ENCODE measurements at regions not wholly inside any gene's neighbourhood (a gene's known extent, or its start where the extent isn't known, plus 50 kb on each side); places are given as distances from the start of the nearest gene placed in this dataset.

GRCh38 chr20:41853806-41854205, 235.6 kb upstream of the CHD6 start:
- H3K4me1 Mint-ChIP-seq (ENCODE audit: low read depth, unreplicated experiment): peaks cover 7% of the 10 kb centered on the region
- CTCF ChIA-PET: interaction anchor here (1.1 kb wide), 1 partner anchor 19 kb away, joined by 3 read pairs; no protein-coding TSS in a partner anchor
- no peaks in the 10 kb centered on the region for H3K27me3 Mint-ChIP-seq (ENCODE audit: unreplicated experiment)
- intact Hi-C loops (cut with micrococcal nuclease; ENCODE audit: unreplicated experiment): no loop called here
- no peak overlapping the region for H3K27ac Mint-ChIP-seq (ENCODE audit: unreplicated experiment)
- H3K4me3 Mint-ChIP-seq (ENCODE audit: low read depth, unreplicated experiment): no peak overlapping the region
- no TSS peak for BruUV-seq (replicated peaks)
- peaks cover 11% of the 10 kb centered on the region for H3K9me3 Mint-ChIP-seq (ENCODE audit: low read depth, unreplicated experiment)
- TF ChIP-seq CTCF (IDR thresholded peaks at IDR 0.05; ENCODE audit: unreplicated experiment): no peak
- DNase-seq: no peak
- no peaks in the 10 kb centered on the region for H3K36me3 Mint-ChIP-seq (ENCODE audit: insufficient read depth, unreplicated experiment)

GRCh38 chr20:41848180-41848579, 230.0 kb upstream of the CHD6 start:
- Mint-ChIP-seq H3K27me3 (ENCODE audit: unreplicated experiment) (no peaks in the 10 kb centered on the region), H3K27ac (ENCODE audit: unreplicated experiment) (no peak overlapping the region), H3K4me3 (ENCODE audit: low read depth, unreplicated experiment) (no peak overlapping the region), H3K4me1 (ENCODE audit: low read depth, unreplicated experiment) (no peaks in the 10 kb centered on the region), H3K36me3 (ENCODE audit: insufficient read depth, unreplicated experiment) (no peaks in the 10 kb centered on the region), H3K9me3 (ENCODE audit: low read depth, unreplicated experiment) (no peaks in the 10 kb centered on the region)
- DNase-seq: no peak
- CTCF ChIA-PET: no interaction called here
- intact Hi-C loops (cut with micrococcal nuclease; ENCODE audit: unreplicated experiment): loop anchor here (1.0 kb wide), 1 partner anchor 110 kb away; no protein-coding TSS in a partner anchor
- BruUV-seq (replicated peaks): no TSS peak
- no peak for TF ChIP-seq CTCF (IDR thresholded peaks at IDR 0.05; ENCODE audit: unreplicated experiment)

DNA sequence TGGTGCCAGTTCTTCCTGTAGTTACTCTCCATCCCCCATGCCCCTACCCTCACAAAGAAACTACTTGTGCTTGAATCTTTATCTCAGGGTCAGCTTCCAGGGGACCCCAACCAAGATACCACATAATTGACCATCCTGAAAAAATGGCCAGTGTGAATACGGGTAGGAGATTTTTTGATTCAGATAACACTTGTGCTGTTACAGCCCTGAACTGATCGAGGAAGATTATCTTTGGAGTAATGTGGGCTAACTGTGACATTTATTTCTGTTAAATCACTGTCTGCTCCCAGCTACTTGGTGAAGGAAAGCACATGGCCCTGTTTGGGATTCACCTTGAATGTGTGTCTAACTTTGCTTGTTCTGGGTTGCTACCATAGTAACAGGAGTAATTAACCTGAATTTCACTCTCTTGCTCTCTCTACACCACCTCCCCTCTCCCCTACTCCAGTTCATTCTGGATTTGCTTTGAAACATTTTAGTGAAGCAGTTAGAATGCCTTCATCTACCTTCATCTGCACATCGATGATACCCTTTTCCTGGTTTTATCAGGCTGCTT, 219.6 kb upstream of the CHD6 start:
- H3K9me3 Mint-ChIP-seq (ENCODE audit: low read depth, unreplicated experiment): peaks cover 5% of the 10 kb centered on the region
- CTCF ChIA-PET: no interaction called here
- H3K27ac Mint-ChIP-seq (ENCODE audit: unreplicated experiment): no peak overlapping the region
- H3K27me3 Mint-ChIP-seq (ENCODE audit: unreplicated experiment): peaks cover 21% of the 10 kb centered on the region
- no TSS peak for BruUV-seq (replicated peaks)
- TF ChIP-seq CTCF (IDR thresholded peaks at IDR 0.05; ENCODE audit: unreplicated experiment): no peak
- no peak for DNase-seq
- no peaks in the 10 kb centered on the region for H3K4me1 Mint-ChIP-seq (ENCODE audit: low read depth, unreplicated experiment)
- intact Hi-C loops (cut with micrococcal nuclease; ENCODE audit: unreplicated experiment): no loop called here
- no peaks in the 10 kb centered on the region for H3K36me3 Mint-ChIP-seq (ENCODE audit: insufficient read depth, unreplicated experiment)
- H3K4me3 Mint-ChIP-seq (ENCODE audit: low read depth, unreplicated experiment): no peak overlapping the region

GRCh38 chr20:41833739-41834138, 215.6 kb upstream of the CHD6 start:
- no peak for TF ChIP-seq CTCF (IDR thresholded peaks at IDR 0.05; ENCODE audit: unreplicated experiment)
- no peak for DNase-seq
- H3K4me1 Mint-ChIP-seq (ENCODE audit: low read depth, unreplicated experiment): no peaks in the 10 kb centered on the region
- BruUV-seq (replicated peaks): no TSS peak
- no peaks in the 10 kb centered on the region for H3K36me3 Mint-ChIP-seq (ENCODE audit: insufficient read depth, unreplicated experiment)
- peaks cover 21% of the 10 kb centered on the region for H3K27me3 Mint-ChIP-seq (ENCODE audit: unreplicated experiment)
- H3K4me3 Mint-ChIP-seq (ENCODE audit: low read depth, unreplicated experiment): no peak overlapping the region
- H3K27ac Mint-ChIP-seq (ENCODE audit: unreplicated experiment): no peak overlapping the region
- CTCF ChIA-PET: no interaction called here
- peaks cover 5% of the 10 kb centered on the region for H3K9me3 Mint-ChIP-seq (ENCODE audit: low read depth, unreplicated experiment)
- intact Hi-C loops (cut with micrococcal nuclease; ENCODE audit: unreplicated experiment): no loop called here

All from Calu3 (cell line).